ENCODE measurements at regions not wholly inside any gene's neighbourhood (a gene's known extent, or its start where the extent isn't known, plus 50 kb on each side); places are given as distances from the start of the nearest gene placed in this dataset.

DNA sequence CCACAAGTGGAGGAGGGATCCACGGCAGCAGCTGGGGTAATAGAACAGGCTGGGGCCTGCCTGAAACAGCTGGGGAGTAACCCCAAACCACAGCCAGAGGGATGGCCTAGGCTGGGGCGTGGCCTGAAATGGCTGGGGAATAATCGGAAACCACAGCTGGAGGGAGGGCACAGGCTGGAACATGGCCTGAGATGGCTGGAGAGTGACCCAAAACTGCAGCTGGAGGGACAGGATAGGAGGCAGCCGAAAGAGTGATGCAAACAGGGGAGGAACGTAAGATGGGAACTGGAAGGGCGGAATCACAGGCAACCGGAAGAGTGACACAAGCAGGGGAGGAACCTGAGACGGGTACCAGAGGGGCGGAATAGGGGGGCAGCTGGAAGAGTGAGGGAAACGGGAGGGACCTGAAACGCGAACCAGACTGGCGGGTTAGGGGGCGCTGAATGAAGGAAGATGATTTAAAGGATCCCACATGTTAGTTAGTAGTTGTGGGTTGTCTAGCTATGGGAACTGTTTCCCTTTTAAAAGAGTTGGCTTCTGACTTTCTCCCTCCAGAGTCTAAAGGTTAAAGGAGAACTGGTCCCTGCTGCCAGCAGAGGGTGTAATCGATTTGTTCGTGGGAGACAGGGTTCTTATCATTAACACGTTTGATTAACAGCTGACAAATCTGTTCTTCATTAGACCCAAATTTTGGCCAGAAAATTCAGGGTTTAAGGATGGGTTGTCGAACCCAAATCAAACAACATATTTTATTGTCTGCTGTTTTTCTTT is 71.7 kb upstream of the KDM5D start:
- TF ChIP-seq, protein P1, sequence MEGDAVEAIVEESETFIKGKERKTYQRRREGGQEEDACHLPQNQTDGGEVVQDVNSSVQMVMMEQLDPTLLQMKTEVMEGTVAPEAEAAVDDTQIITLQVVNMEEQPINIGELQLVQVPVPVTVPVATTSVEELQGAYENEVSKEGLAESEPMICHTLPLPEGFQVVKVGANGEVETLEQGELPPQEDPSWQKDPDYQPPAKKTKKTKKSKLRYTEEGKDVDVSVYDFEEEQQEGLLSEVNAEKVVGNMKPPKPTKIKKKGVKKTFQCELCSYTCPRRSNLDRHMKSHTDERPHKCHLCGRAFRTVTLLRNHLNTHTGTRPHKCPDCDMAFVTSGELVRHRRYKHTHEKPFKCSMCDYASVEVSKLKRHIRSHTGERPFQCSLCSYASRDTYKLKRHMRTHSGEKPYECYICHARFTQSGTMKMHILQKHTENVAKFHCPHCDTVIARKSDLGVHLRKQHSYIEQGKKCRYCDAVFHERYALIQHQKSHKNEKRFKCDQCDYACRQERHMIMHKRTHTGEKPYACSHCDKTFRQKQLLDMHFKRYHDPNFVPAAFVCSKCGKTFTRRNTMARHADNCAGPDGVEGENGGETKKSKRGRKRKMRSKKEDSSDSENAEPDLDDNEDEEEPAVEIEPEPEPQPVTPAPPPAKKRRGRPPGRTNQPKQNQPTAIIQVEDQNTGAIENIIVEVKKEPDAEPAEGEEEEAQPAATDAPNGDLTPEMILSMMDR (IDR thresholded peaks at IDR 0.05; ENCODE audit: partially characterized antibody, unreplicated experiment) = no peak
- H3K4me3 Mint-ChIP-seq (ENCODE audit: unreplicated experiment) = peak overlapping the region; percentile 46
- H3K4me1 Mint-ChIP-seq (ENCODE audit: low read depth, unreplicated experiment) = no peaks in the 10 kb centered on the region
- no peaks in the 10 kb centered on the region for H3K36me3 Mint-ChIP-seq (ENCODE audit: unreplicated experiment)
- H3K27me3 Mint-ChIP-seq (ENCODE audit: unreplicated experiment) = no peaks in the 10 kb centered on the region
- DNase-seq = no peak
- no peak overlapping the region for H3K27ac Mint-ChIP-seq (ENCODE audit: unreplicated experiment)
- H3K9me3 Mint-ChIP-seq (ENCODE audit: unreplicated experiment) = peaks cover 5% of the 10 kb centered on the region

All from glutamatergic neuron (in vitro differentiated cells).